ENCODE measurements at regions not wholly inside any gene's neighbourhood (a gene's known extent, or its start where the extent isn't known, plus 50 kb on each side); places are given as distances from the start of the nearest gene placed in this dataset.
"Not testable (repeated sequence)": the region's sequence is repeated elsewhere in the genome, so short reads cannot be mapped to it uniquely, and the experiment has no call there.

DNA sequence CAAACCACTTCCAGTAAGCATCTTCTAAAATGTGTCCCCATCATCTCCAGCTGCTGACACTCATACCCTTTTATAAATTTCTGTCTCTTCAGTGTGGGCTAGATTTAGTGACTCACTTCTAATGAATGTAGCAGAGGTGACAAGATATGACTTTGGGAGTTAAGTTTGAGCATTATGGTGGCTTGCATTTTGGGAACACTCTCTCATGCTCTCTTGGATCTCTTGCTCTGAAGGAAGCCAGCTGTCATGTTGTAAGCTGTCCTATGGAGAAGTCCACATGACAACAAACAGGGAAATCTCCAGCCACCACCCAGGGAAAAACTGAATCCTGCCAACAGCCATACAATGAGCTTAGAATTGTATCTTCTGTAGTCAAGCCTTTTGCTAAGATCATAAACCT is 691.3 kb upstream of the PCDH7 start:
- TF ChIP-seq, protein P1, sequence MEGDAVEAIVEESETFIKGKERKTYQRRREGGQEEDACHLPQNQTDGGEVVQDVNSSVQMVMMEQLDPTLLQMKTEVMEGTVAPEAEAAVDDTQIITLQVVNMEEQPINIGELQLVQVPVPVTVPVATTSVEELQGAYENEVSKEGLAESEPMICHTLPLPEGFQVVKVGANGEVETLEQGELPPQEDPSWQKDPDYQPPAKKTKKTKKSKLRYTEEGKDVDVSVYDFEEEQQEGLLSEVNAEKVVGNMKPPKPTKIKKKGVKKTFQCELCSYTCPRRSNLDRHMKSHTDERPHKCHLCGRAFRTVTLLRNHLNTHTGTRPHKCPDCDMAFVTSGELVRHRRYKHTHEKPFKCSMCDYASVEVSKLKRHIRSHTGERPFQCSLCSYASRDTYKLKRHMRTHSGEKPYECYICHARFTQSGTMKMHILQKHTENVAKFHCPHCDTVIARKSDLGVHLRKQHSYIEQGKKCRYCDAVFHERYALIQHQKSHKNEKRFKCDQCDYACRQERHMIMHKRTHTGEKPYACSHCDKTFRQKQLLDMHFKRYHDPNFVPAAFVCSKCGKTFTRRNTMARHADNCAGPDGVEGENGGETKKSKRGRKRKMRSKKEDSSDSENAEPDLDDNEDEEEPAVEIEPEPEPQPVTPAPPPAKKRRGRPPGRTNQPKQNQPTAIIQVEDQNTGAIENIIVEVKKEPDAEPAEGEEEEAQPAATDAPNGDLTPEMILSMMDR (IDR thresholded peaks at IDR 0.05; ENCODE audit: extremely low read depth, missing control alignments): no peak
- DNase-seq (ENCODE audit: low spot score): no peak

DNA sequence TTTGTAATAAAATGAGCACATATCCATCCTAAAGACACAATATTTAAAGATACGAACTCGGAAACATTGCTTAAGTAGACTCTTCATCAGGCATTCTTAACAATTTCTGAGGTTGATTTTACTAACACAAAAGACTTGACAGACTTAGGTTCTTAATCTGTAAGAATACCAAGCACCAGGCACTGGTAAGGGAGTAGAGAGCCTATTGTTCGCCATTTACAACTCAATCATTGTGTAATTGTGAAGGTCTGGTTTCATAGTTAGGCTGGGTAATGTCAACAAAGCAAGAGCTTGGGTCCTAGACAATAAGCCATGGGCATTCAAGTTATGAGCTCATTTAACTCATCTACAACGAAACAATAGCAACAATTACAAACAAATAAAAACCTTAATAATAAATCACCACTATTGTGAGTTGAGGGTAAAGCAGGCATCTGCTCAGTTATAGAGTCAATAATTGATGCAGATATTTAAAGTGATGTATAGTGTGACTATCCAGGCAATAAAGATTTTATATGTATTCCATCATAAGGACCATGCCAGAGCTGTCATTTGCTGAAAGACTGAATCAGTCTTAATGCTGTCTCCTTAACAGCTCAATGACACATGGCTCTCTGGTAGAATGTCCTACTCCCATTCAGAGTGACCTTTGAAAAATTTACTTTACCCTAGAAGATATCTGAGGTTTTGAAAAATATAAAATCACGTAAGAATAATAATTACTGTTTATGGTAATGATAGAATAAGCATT is 664.0 kb upstream of the PCDH7 start:
- DNase-seq (ENCODE audit: low spot score): no peak
- TF ChIP-seq, protein P1 (IDR thresholded peaks at IDR 0.05; ENCODE audit: extremely low read depth, missing control alignments): no peak

DNA sequence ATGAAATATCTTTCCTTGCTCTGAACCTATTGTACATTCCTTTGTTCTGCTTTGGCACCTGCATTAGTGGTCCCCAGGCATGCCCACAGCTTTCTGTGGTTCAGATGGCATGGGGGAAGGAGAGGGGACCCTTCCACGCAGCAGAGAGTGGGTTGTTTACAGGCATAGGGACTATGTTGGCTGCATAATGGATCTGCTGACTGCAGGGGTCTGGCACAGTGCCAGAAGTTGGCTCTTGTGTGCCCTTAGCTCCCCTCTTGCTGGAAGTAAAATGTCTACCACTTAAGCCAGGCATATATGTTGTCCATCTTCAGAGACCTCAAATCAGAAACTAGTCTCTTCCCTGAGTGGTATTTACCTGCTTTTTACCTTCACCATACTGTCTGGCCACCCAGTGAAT is 651.9 kb upstream of the PCDH7 start:
- TF ChIP-seq, protein P1 (IDR thresholded peaks at IDR 0.05; ENCODE audit: extremely low read depth, missing control alignments): no peak
- DNase-seq (ENCODE audit: low spot score): no peak

DNA sequence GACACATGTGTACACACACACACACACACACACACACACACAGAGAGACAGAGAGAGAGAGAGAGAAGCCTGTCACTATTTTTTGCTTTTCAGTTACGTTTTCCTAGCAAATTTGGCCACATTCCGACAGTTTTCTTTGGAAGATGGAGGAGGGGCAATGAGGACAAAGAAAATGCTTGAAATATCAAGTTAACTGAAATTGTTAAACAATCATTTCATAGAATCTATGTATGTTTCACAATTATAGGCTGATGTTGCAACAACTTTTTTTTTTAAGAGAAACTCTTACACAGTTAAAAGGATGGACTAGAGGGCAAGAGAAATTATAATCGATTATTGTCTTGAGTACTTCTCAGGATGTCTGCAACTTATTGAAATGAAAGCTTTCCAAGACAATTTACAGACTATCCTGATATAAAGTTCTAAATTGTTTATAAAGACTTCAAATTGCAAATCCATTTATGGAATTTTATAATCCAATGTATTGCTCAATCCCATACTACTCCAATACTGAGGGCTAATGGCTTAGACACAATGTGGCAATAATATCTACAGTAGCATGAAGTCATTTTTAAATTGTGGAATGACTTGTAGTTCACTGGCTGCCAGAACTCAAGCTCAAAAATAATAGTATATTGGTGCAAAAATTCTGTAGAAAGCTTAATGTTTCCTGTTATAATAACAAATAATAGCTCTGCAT is 647.0 kb upstream of the PCDH7 start:
- TF ChIP-seq, protein P1 (IDR thresholded peaks at IDR 0.05; ENCODE audit: extremely low read depth, missing control alignments): no peak
- no peak for DNase-seq (ENCODE audit: low spot score)

DNA sequence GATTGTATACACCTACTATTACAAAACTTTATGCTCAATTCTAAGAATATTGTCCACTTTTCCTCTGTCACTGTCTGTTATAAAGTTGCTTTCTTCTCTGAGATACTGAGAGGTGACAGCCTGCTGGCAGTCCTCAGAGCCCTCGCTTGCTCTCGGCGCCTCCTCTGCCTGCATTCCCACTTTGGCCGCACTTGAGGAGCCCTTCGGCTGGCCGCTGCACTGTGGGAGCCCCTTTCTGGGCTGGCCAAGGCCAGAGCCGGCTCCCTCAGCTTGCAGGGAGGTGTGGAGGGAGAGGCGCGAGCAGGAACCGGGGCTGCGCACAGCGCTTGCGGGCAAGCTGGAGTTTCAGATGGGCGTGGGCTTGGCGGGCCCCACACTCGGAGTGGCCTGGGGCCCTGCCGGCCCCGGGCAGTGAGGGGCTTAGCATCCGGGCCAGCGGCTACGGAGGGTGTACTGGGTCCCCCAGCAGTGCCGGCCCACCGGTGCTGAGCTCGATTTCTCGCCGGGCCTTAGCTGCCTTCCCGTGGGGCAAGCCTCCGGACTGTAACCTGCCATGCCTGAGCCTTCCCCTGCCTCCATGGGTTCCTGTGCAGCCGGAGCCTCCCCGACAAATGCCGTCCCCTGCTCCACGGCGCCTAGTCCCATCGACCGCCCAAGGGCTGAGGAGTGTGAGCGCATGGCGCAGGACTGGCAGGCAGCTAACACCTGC is 627.6 kb upstream of the PCDH7 start:
- DNase-seq (ENCODE audit: low spot score): not testable (repeated sequence)

DNA sequence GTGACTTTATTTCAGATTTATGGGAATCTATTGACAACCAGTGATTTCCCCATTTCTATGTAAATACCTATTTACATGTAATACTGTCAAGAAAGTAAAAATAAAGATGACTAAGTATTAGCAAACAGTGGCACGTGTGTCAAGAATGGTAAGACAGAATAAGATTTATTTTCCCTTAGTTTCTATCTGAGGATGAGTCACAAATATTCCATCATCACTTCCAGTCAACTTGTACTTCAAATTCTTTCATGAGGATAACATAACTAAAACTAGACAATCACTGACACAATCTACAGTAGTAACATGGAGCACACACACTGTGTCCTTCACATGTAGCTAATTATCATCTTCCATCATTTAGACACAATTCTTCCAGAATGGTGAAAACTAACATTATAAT is 625.3 kb upstream of the PCDH7 start:
- DNase-seq (ENCODE audit: low spot score): no peak
- TF ChIP-seq, protein P1 (IDR thresholded peaks at IDR 0.05; ENCODE audit: extremely low read depth, missing control alignments): no peak

DNA sequence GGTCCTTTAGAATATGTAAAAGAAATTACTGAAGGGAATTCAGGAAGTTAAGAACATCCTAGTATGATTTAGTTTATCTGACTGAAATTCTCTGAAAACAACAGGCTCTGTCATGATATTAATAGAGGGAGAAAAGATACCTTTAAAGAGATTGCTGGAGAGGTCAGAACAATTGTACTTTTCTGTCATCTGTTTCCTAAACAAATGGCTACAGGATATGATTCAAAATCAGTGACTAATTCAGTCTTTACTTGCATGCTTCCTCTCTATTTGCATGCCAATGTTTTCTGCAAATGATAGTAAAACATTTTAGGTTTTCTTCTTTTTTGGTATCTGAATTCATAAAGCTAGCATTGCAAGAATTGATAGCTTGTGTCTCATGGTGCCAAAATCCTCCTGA is 616.7 kb upstream of the PCDH7 start:
- DNase-seq (ENCODE audit: low spot score): no peak
- TF ChIP-seq, protein P1 (IDR thresholded peaks at IDR 0.05; ENCODE audit: extremely low read depth, missing control alignments): no peak

Measured in GM20000 (cell line).